ENCODE measurements at regions not wholly inside any gene's neighbourhood (a gene's known extent, or its start where the extent isn't known, plus 50 kb on each side); places are given as distances from the start of the nearest gene placed in this dataset.

DNA sequence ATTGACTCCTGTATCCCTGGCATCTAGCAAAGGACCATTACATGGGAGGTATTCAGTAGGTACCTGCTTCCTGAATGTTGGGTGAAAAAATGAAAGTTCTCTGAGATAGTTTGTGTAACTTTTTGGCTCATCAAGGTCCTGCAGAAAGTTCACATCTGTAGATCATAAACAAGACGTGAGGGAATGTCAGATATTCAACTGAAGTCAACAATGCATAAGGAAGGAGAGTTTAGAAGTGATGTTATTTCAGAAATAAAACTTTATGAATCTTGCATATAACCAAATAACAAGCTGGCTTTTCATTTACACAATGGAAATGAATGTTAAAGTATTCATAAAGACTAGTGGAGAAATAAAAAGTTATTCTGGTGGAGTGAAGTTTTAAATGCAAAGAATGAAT, 73.4 kb upstream of the RBMS3 start:
- TF ChIP-seq, protein P1, sequence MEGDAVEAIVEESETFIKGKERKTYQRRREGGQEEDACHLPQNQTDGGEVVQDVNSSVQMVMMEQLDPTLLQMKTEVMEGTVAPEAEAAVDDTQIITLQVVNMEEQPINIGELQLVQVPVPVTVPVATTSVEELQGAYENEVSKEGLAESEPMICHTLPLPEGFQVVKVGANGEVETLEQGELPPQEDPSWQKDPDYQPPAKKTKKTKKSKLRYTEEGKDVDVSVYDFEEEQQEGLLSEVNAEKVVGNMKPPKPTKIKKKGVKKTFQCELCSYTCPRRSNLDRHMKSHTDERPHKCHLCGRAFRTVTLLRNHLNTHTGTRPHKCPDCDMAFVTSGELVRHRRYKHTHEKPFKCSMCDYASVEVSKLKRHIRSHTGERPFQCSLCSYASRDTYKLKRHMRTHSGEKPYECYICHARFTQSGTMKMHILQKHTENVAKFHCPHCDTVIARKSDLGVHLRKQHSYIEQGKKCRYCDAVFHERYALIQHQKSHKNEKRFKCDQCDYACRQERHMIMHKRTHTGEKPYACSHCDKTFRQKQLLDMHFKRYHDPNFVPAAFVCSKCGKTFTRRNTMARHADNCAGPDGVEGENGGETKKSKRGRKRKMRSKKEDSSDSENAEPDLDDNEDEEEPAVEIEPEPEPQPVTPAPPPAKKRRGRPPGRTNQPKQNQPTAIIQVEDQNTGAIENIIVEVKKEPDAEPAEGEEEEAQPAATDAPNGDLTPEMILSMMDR (conservative IDR thresholded peaks at IDR 0.05; ENCODE audit: low read length), result no peak
- no peak for TF ChIP-seq EZH2phosphoT487 (IDR thresholded peaks at IDR 0.05; ENCODE audit: borderline replicate concordance, low read depth, low read length)

All from OCI-LY7 (cell line).